ENCODE measurements at regions not wholly inside any gene's neighbourhood (a gene's known extent, or its start where the extent isn't known, plus 50 kb on each side); places are given as distances from the start of the nearest gene placed in this dataset.

- TF ChIP-seq EZH2 (IDR thresholded peaks at IDR 0.05) = no peak
- TF ChIP-seq FOXP2 (optimal IDR thresholded peaks at IDR 0.05; ENCODE audit: control extremely low read depth, extremely low read length, insufficient read depth) = no peak
Measured at GRCh38 chr12:90355711-90356355, 599.1 kb downstream of the CCER1 start.
